H9 (cell line): ENCODE measurements at regions not wholly inside any gene's neighbourhood (a gene's known extent, or its start where the extent isn't known, plus 50 kb on each side); places are given as distances from the start of the nearest gene placed in this dataset.

ENCODE experiments used
- DNase-seq: peaks from one replicate; pipeline ENCODE4 v3.0.0-alpha.2; 2017
- H2AFZ ChIP-seq: one replicate; pipeline ENCODE4 v1.6.1; 2013; ENCODE audit warnings: mild to moderate bottlenecking, low read length, control low read depth, moderate library complexity
- H2AK5ac ChIP-seq: 2 replicates; pipeline ENCODE4 v1.6.1; 2013; ENCODE audit warnings: low read length, control low read depth, mixed read lengths; ENCODE audit not compliant: insufficient read length
- H2BK120ac ChIP-seq: one replicate; pipeline ENCODE4 v1.6.1; 2013; ENCODE audit warnings: low read depth, mild to moderate bottlenecking, low read length, control low read depth, inconsistent platforms; ENCODE audit not compliant: poor library complexity, severe bottlenecking
- H2BK12ac ChIP-seq: 2 replicates; pipeline ENCODE4 v1.6.1; 2013; ENCODE audit warnings: low read length, control low read depth, mixed read lengths, low read depth; ENCODE audit not compliant: insufficient read length
- H2BK15ac ChIP-seq: 2 replicates; pipeline ENCODE4 v1.6.1; 2013; ENCODE audit warnings: low read depth, low read length, control low read depth
- H2BK20ac ChIP-seq: one replicate; pipeline ENCODE4 v1.6.1; 2013; ENCODE audit warnings: low read depth, mild to moderate bottlenecking, low read length, control low read depth, inconsistent platforms; ENCODE audit not compliant: poor library complexity, severe bottlenecking
- H2BK5ac ChIP-seq: 2 replicates; pipeline ENCODE4 v1.6.1; 2013; ENCODE audit warnings: low read length, control low read depth, mixed read lengths; ENCODE audit not compliant: insufficient read length
- H3K14ac ChIP-seq: 2 replicates; pipeline ENCODE4 v1.6.1; 2013; ENCODE audit warnings: low read length, control low read depth; ENCODE audit not compliant: insufficient read depth
- H3K18ac ChIP-seq: 2 replicates; pipeline ENCODE4 v1.6.1; 2013; ENCODE audit warnings: low read depth, mild to moderate bottlenecking, mixed read lengths, low read length, control low read depth; ENCODE audit not compliant: insufficient read length
- H3K23ac ChIP-seq: 2 replicates; pipeline ENCODE4 v1.6.1; 2013; ENCODE audit warnings: low read length, control low read depth, mixed read lengths, low read depth; ENCODE audit not compliant: insufficient read length
- H3K23me2 ChIP-seq: 2 replicates; pipeline ENCODE4 v1.6.1; 2013; ENCODE audit warnings: low read depth, mild to moderate bottlenecking, mixed read lengths, low read length, control low read depth; ENCODE audit not compliant: insufficient read length, poor library complexity, severe bottlenecking
- H3K27ac ChIP-seq: 2 replicates; pipeline ENCODE4 v1.5.1; 2013; ENCODE audit warnings: low read length, control low read depth, mixed read lengths, low read depth; ENCODE audit not compliant: insufficient read length
- H3K27me3 ChIP-seq: 2 replicates; pipeline ENCODE4 v1.6.1; 2013; ENCODE audit warnings: low read length, control low read depth, inconsistent platforms; ENCODE audit not compliant: insufficient read depth
- H3K4ac ChIP-seq: 2 replicates; pipeline ENCODE4 v1.6.1; 2013; ENCODE audit warnings: low read depth, mild to moderate bottlenecking, control low read depth, inconsistent platforms, low read length, moderate library complexity
- H3K4me1 ChIP-seq: 2 replicates; pipeline ENCODE4 v1.6.1; 2013; ENCODE audit warnings: low read length, control low read depth, inconsistent platforms; ENCODE audit not compliant: insufficient read depth
- H3K4me2 ChIP-seq: 2 replicates; pipeline ENCODE4 v1.6.1; 2013; ENCODE audit warnings: low read length, control low read depth, mixed read lengths; ENCODE audit not compliant: insufficient read length, insufficient read depth
- H3K56ac ChIP-seq: 2 replicates; pipeline ENCODE4 v1.6.1; 2013; ENCODE audit warnings: low read depth, mild to moderate bottlenecking, mixed read lengths, low read length, control low read depth; ENCODE audit not compliant: insufficient read length
- H3K79me1 ChIP-seq: 2 replicates; pipeline ENCODE4 v1.6.1; 2013; ENCODE audit warnings: low read depth, mild to moderate bottlenecking, moderate library complexity, low read length, control low read depth, inconsistent platforms; ENCODE audit not compliant: insufficient read depth, poor library complexity, severe bottlenecking
- H3K79me2 ChIP-seq: 2 replicates; pipeline ENCODE4 v1.6.1; 2013; ENCODE audit warnings: low read length, control low read depth, inconsistent platforms; ENCODE audit not compliant: insufficient read depth
- H3K9ac ChIP-seq: 2 replicates; pipeline ENCODE4 v1.6.1; 2013; ENCODE audit warnings: low read length, control low read depth, mixed read lengths; ENCODE audit not compliant: insufficient read length; ENCODE audit errors: extremely low read depth
- H3K9me3 ChIP-seq: one replicate; pipeline ENCODE4 v1.6.1; 2013; ENCODE audit warnings: low read depth, low read length, inconsistent platforms; ENCODE audit not compliant: control insufficient read depth
- H3T11ph ChIP-seq: one replicate; pipeline ENCODE4 v1.6.1; 2013; ENCODE audit warnings: mild to moderate bottlenecking, low read length, control low read depth, inconsistent platforms
- H4K20me1 ChIP-seq: one replicate; pipeline ENCODE4 v1.6.1; 2013; ENCODE audit not compliant: control insufficient read depth, insufficient read length, insufficient read depth
- H4K5ac ChIP-seq: 2 replicates; pipeline ENCODE4 v1.6.1; 2013; ENCODE audit warnings: low read depth, mild to moderate bottlenecking, mixed read lengths, low read length, control low read depth; ENCODE audit not compliant: insufficient read length
- H4K8ac ChIP-seq: replicated peaks from 2 replicates; pipeline ENCODE4 v1.6.1; 2013; ENCODE audit warnings: low read length, control low read depth, mixed read lengths, low read depth; ENCODE audit not compliant: insufficient read length
- H4K91ac ChIP-seq: 2 replicates; pipeline ENCODE4 v1.6.1; 2013; ENCODE audit warnings: low read depth, mild to moderate bottlenecking, moderate library complexity, mixed read lengths, low read length, control low read depth; ENCODE audit not compliant: insufficient read length
- H3K27ac Mint-ChIP-seq, 3 experiments: 2 replicates in 2 of 3; 3 replicates in 1 of 3; pipeline ENCODE4 v1.8.0; 2020 to 2021; ENCODE audit warnings: mixed read lengths in 3 of 3, mild to moderate bottlenecking in 1 of 3, moderate library complexity in 1 of 3
- H3K27me3 Mint-ChIP-seq: 2 replicates; pipeline ENCODE4 v1.8.0; 2021; ENCODE audit warnings: low read depth, mild to moderate bottlenecking, moderate library complexity, mixed read lengths
- H3K36me3 Mint-ChIP-seq, 3 experiments: 2 replicates in 2 of 3; 3 replicates in 1 of 3; pipeline ENCODE4 v1.8.0; 2020 to 2021; ENCODE audit warnings: low read depth in 3 of 3, mixed read lengths in 3 of 3; ENCODE audit not compliant: insufficient read depth in 1 of 3
- H3K4me1 Mint-ChIP-seq, 2 experiments: 2 replicates each; pipeline ENCODE4 v1.8.0; 2020; ENCODE audit warnings: mixed read lengths in 2 of 2
- H3K4me3 Mint-ChIP-seq, 2 experiments: 2 replicates in 1 of 2; 3 replicates in 1 of 2; pipeline ENCODE4 v1.8.0; 2020 to 2021; ENCODE audit warnings: mild to moderate bottlenecking in 2 of 2, mixed read lengths in 2 of 2, moderate library complexity in 1 of 2
- H3K9me3 Mint-ChIP-seq, 2 experiments: 2 replicates in 1 of 2; 3 replicates in 1 of 2; pipeline ENCODE4 v1.8.0; 2020; ENCODE audit warnings: mild to moderate bottlenecking in 2 of 2, mixed read lengths in 2 of 2, moderate library complexity in 1 of 2
- WGBS: extraction: QIAGEN DNeasy Blood & Tissue Kit; methylation state at CpG from one replicate; pipeline ENCODE4 v1.1.7; 2013; ENCODE audit warnings: missing lambda C conversion rate, low lambda C conversion rate, mixed read lengths; ENCODE audit not compliant: insufficient read length; ENCODE audit errors: extremely low coverage; 5-methylcytosine and 5-hydroxymethylcytosine counted together
- TF ChIP-seq, protein P1 (sequence below): fragments of 200-600 bp; sonication (generic); conservative IDR thresholded peaks from 3 replicates; pipeline ENCODE4 v1.8.0; 2021; ENCODE audit warnings: antibody characterized with exemption, mild to moderate bottlenecking

DNA sequence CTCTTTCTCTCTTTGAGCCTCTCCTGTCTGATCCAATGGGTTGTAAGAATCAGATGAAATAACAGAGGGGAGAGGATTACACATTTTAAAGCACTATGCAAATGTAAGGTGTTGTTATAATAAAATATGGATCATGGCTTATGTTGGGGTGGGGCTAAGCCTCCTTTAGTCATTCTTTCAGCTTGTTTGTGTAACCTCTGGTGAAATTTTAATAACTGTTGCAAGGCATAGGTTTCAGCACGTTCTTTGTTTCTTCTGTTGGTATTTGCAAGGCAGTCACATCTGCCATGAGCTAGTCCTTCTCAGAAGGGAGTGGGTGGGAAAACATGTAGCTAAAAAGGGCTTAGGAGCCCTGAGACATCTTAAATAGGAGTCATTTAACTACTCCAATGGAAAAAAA, 74.8 kb upstream of the FRMD6 start:
- TF ChIP-seq, protein P1, sequence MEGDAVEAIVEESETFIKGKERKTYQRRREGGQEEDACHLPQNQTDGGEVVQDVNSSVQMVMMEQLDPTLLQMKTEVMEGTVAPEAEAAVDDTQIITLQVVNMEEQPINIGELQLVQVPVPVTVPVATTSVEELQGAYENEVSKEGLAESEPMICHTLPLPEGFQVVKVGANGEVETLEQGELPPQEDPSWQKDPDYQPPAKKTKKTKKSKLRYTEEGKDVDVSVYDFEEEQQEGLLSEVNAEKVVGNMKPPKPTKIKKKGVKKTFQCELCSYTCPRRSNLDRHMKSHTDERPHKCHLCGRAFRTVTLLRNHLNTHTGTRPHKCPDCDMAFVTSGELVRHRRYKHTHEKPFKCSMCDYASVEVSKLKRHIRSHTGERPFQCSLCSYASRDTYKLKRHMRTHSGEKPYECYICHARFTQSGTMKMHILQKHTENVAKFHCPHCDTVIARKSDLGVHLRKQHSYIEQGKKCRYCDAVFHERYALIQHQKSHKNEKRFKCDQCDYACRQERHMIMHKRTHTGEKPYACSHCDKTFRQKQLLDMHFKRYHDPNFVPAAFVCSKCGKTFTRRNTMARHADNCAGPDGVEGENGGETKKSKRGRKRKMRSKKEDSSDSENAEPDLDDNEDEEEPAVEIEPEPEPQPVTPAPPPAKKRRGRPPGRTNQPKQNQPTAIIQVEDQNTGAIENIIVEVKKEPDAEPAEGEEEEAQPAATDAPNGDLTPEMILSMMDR = no peak
- Histone ChIP-seq H3K27me3 (no peaks in the 10 kb centered on the region), H3K23me2 (no peaks in the 10 kb centered on the region), H3K27ac (no peak overlapping the region), H4K91ac (no peak overlapping the region), H2BK12ac (no peak overlapping the region), H3K4me1 (peaks cover 2% of the 10 kb centered on the region; the same call in 1 of the 2 replicates), H4K20me1 (no peaks in the 10 kb centered on the region), H3T11ph (no peak overlapping the region), H3K4me2 (no peak overlapping the region), H2BK5ac (no peak overlapping the region), H3K79me2 (no peaks in the 10 kb centered on the region), H2AFZ (no peak overlapping the region), H3K23ac (no peak overlapping the region), H2AK5ac (no peak overlapping the region), H3K79me1 (no peaks in the 10 kb centered on the region), H3K14ac (no peak overlapping the region), H3K56ac (no peak overlapping the region), H3K9me3 (no peaks in the 10 kb centered on the region), H4K8ac (no peak overlapping the region), H3K9ac (no peak overlapping the region), H2BK120ac (no peak overlapping the region), H2BK20ac (no peak overlapping the region), H3K4ac (no peak overlapping the region), H4K5ac (no peak overlapping the region), H2BK15ac (no peak overlapping the region), H3K18ac (no peak overlapping the region)
- no peak for DNase-seq
- H3K9me3 Mint-ChIP-seq = no peaks in the 10 kb centered on the region
- H3K27ac Mint-ChIP-seq = no peak overlapping the region
- H3K27me3 Mint-ChIP-seq = no peaks in the 10 kb centered on the region
- peaks cover 9 to 16% of the 10 kb centered on the region in 2 experiments for H3K4me1 Mint-ChIP-seq
- no peak overlapping the region for H3K4me3 Mint-ChIP-seq
- WGBS = no CpG with 5 or more reads among the region's 1 CpG
- no peaks in the 10 kb centered on the region for H3K36me3 Mint-ChIP-seq
